GM12878 (cell line): ENCODE measurements at regions not wholly inside any gene's neighbourhood (a gene's known extent, or its start where the extent isn't known, plus 50 kb on each side); places are given as distances from the start of the nearest gene placed in this dataset.

Experiments used
- ATAC-seq: fragments of 200-7000 bp; cut with Tn5 transposase; 3 replicates; pipeline ENCODE4 v1.9.1; 2020; ENCODE audit warnings: mild to moderate bottlenecking, moderate library complexity
- BruUV-seq: library from RNA; stranded (reverse); fragments of 400-500 nt; replicated peaks from 2 replicates; lab custom pipeline; 2021; lab: Mats Ljungman, UMichigan
- CTCF ChIA-PET: fragments of 300-600 bp; sonication (Branson Sonifier 250); formaldehyde crosslinking; extraction: SDS; loops from one replicate; lab custom pipeline; 2021; ENCODE audit warnings: inconsistent platforms; lab: Yijun Ruan, JAX
- POLR2A ChIA-PET: fragments of 350-600 bp; formaldehyde crosslinking; extraction: SDS; loops from one replicate; lab custom pipeline; 2021; ENCODE audit warnings: inconsistent platforms; lab: Charles Lee
- RAD21 ChIA-PET: fragments of 300-600 bp; sonication (Branson Sonifier 250); formaldehyde crosslinking; loops from one replicate; lab custom pipeline; 2023; ENCODE audit warnings: antibody characterized with exemption; ENCODE audit not compliant: unreplicated experiment; lab: Charles Lee
- SMC1A ChIA-PET: fragments of 300-600 bp; sonication (Branson Sonifier 250); formaldehyde crosslinking; loops from one replicate; lab custom pipeline; 2023; ENCODE audit not compliant: unreplicated experiment, uncharacterized antibody; lab: Charles Lee
- DNase-seq: peaks from one replicate; pipeline ENCODE4 v3.0.0-alpha.2; 2011; ENCODE audit warnings: low read depth, low spot score
- FAIRE-seq: peaks from 3 replicates; lab custom pipeline; 2011; peaks lifted over from hg19 to GRCh38; lab: Jason Lieb, UNC
- H2AFZ ChIP-seq: 2 replicates; pipeline ENCODE4 v1.6.0; 2011; ENCODE audit warnings: low read depth, low read length, control low read depth; ENCODE audit not compliant: control insufficient read depth
- H3K27ac ChIP-seq: 2 replicates; pipeline ENCODE4 v1.5.1; 2011; ENCODE audit warnings: control low read depth; ENCODE audit not compliant: control insufficient read depth, insufficient read depth
- H3K27me3 ChIP-seq, 2 experiments: replicated peaks in 1 of 2; 2 replicates each; pipeline versions ENCODE4 v1.6.0 to v1.6.1; 2011; ENCODE audit warnings: low read length in 1 of 2; ENCODE audit not compliant: control insufficient read depth in 2 of 2, insufficient read depth in 2 of 2
- H3K36me3 ChIP-seq, 2 experiments: 2 replicates each; pipeline ENCODE4 v1.5.1; 2011; ENCODE audit warnings: low read length in 1 of 2; ENCODE audit not compliant: control insufficient read depth in 2 of 2, insufficient read depth in 2 of 2
- H3K4me1 ChIP-seq: 2 replicates; pipeline ENCODE4 v1.6.1; 2011; ENCODE audit warnings: mild to moderate bottlenecking, low read length, moderate library complexity, mixed read lengths; ENCODE audit not compliant: control insufficient read depth, insufficient read depth
- H3K4me2 ChIP-seq: 2 replicates; pipeline ENCODE4 v1.6.0; 2011; ENCODE audit warnings: control low read depth; ENCODE audit not compliant: control insufficient read depth, insufficient read depth
- H3K4me3 ChIP-seq: fragments of 200-600 bp; sonication (generic); 2 replicates; pipeline ENCODE4 v1.5.1; 2016
- H3K79me2 ChIP-seq: 2 replicates; pipeline ENCODE4 v1.6.0; 2011; ENCODE audit warnings: low read length; ENCODE audit not compliant: control insufficient read depth, insufficient read depth
- H3K9ac ChIP-seq: 2 replicates; pipeline ENCODE4 v1.8.0; 2011; ENCODE audit warnings: low read length, control low read depth, mixed read lengths; ENCODE audit not compliant: control insufficient read depth, insufficient read depth
- H3K9me3 ChIP-seq: replicated peaks from 3 replicates; pipeline ENCODE4 v1.5.1; 2011; ENCODE audit warnings: mild to moderate bottlenecking, low read length; ENCODE audit not compliant: control insufficient read depth, insufficient read depth
- H4K20me1 ChIP-seq: 2 replicates; pipeline ENCODE4 v1.6.0; 2011; ENCODE audit not compliant: control insufficient read depth, insufficient read depth
- BACH1 ChIP-seq: fragments of 450-650 bp; IDR thresholded peaks from 2 replicates; pipeline ENCODE4 v1.6.1; 2017; ENCODE audit warnings: mild to moderate bottlenecking, borderline replicate concordance
- BCL11A ChIP-seq: IDR thresholded peaks from 2 replicates; pipeline ENCODE4 v1.6.1; 2011; ENCODE audit warnings: low read depth, low read length
- BMI1 ChIP-seq: fragments of 450-650 bp; IDR thresholded peaks from 2 replicates; pipeline ENCODE4 v1.6.1; 2016; ENCODE audit warnings: mild to moderate bottlenecking, moderate library complexity, borderline replicate concordance
- CHD4 ChIP-seq: fragments of 200-600 bp; sonication (generic); IDR thresholded peaks from 2 replicates; pipeline ENCODE4 v1.6.1; 2016; ENCODE audit warnings: mild to moderate bottlenecking
- DPF2 ChIP-seq: fragments of 450-650 bp; IDR thresholded peaks from 2 replicates; pipeline ENCODE4 v1.6.1; 2017; ENCODE audit warnings: mild to moderate bottlenecking
- EP300 ChIP-seq, 2 experiments: fragments of 150-350 bp in 1 of 2; IDR thresholded peaks; 2 replicates each; pipeline ENCODE4 v1.6.1; 2011 to 2012; ENCODE audit warnings: low read depth in 2 of 2, low read length in 2 of 2, borderline replicate concordance in 1 of 2, improper control_type of control experiment in 1 of 2, inconsistent platforms in 1 of 2; ENCODE audit not compliant: control insufficient read depth in 1 of 2
- GABPA ChIP-seq: IDR thresholded peaks from 2 replicates; pipeline ENCODE4 v1.6.1; 2014; ENCODE audit warnings: antibody characterized with exemption, low read depth, mild to moderate bottlenecking, inconsistent platforms
- JUNB ChIP-seq: IDR thresholded peaks from 2 replicates; pipeline ENCODE4 v1.6.1; 2016; ENCODE audit warnings: antibody characterized with exemption, mild to moderate bottlenecking
- KDM1A ChIP-seq: fragments of 200-600 bp; sonication (generic); IDR thresholded peaks from 2 replicates; pipeline ENCODE4 v1.6.1; 2016; ENCODE audit warnings: borderline replicate concordance
- MTA2 ChIP-seq: fragments of 450-650 bp; IDR thresholded peaks from 2 replicates; pipeline ENCODE4 v1.6.1; 2016; ENCODE audit warnings: low read depth, mild to moderate bottlenecking, moderate library complexity
- RUNX3 ChIP-seq: IDR thresholded peaks from 2 replicates; pipeline ENCODE4 v1.6.1; 2012; ENCODE audit warnings: low read length, inconsistent platforms
- SIX5 ChIP-seq: IDR thresholded peaks from 2 replicates; pipeline ENCODE4 v1.6.1; 2011; ENCODE audit warnings: mild to moderate bottlenecking, low read depth, low read length, moderate library complexity; ENCODE audit not compliant: severe bottlenecking
- SRF ChIP-seq, 2 experiments: IDR thresholded peaks; 2 replicates each; pipeline ENCODE4 v1.6.1; 2011; ENCODE audit warnings: low read depth in 2 of 2, low read length in 2 of 2, mild to moderate bottlenecking in 1 of 2, moderate library complexity in 1 of 2
- TAF1 ChIP-seq: IDR thresholded peaks from 2 replicates; pipeline ENCODE4 v1.6.1; 2011; ENCODE audit warnings: mild to moderate bottlenecking, low read depth, low read length, borderline replicate concordance
- WRNIP1 ChIP-seq: IDR thresholded peaks from 2 replicates; pipeline ENCODE4 v1.6.1; 2011; ENCODE audit warnings: low read depth, low read length, improper control_type of control experiment, borderline replicate concordance
- YBX1 ChIP-seq: fragments of 450-650 bp; IDR thresholded peaks from 2 replicates; pipeline ENCODE4 v1.6.1; 2016; ENCODE audit warnings: antibody characterized with exemption
- ZNF24 ChIP-seq: fragments of 450-650 bp; IDR thresholded peaks from 2 replicates; pipeline ENCODE4 v1.6.1; 2017; ENCODE audit warnings: antibody characterized with exemption, mild to moderate bottlenecking
- WGBS: methylation state at CpG from one replicate; pipeline ENCODE4 v1.1.6; 2016; ENCODE audit warnings: low lambda C conversion rate; ENCODE audit not compliant: insufficient replicate concordance, insufficient coverage; ENCODE audit errors: missing lambda C conversion rate; 5-methylcytosine and 5-hydroxymethylcytosine counted together
- in situ Hi-C: fragments of 300-500 bp; cut with MboI; formaldehyde crosslinking; loops from 9 replicates; pipeline ENCODE4 v1.14.3; 2018; ENCODE audit warnings: mixed read lengths
- intact Hi-C: fragments of 100-400 bp; cut with micrococcal nuclease; formaldehyde crosslinking; loops from one replicate; pipeline ENCODE4 v1.14.2; 2022; ENCODE audit not compliant: unreplicated experiment
- TF ChIP-seq, protein P1 (sequence below), 3 experiments: IDR thresholded peaks in 2 of 3; conservative IDR thresholded peaks in 1 of 3; 2 replicates each; pipeline ENCODE4 v1.5.1; 2011; ENCODE audit warnings: low read depth in 3 of 3, low read length in 3 of 3, mild to moderate bottlenecking in 3 of 3, control low read depth in 2 of 3, moderate library complexity in 2 of 3, inconsistent platforms in 1 of 3, mixed read lengths in 1 of 3; ENCODE audit not compliant: control insufficient read depth in 2 of 3, insufficient read depth in 1 of 3; ENCODE audit errors: extremely low read depth in 1 of 3
- TF ChIP-seq, protein P2 (sequence below): fragments of 450-650 bp; IDR thresholded peaks from 2 replicates; pipeline ENCODE4 v1.6.1; 2017; ENCODE audit warnings: low read depth, mild to moderate bottlenecking, moderate library complexity

DNA sequence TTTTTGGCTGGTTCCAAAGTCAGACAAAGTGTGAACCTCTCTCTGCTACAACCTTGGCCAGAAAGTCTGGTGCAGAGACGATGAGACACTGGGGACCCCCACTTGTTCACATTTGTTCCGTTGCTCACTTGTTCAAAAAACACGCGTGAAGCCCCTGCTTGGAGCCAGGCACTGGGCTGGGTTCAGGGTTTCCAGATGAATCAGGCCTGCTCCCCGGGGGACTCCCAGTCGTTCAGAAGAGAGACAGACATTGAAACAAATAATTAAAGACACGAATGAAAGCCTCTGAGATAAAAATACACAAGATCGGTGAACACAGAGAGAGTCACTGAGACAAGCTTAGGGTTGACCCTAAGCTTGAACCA lies 101.5 kb upstream of the RUNX3 start:
- H2AFZ ChIP-seq: no peak overlapping the region
- peak overlapping the region; percentile 68 for H3K4me2 ChIP-seq
- SMC1A ChIA-PET: interaction anchor here (1.3 to 10.3 kb wide), 5 partner anchors 7 to 101 kb away, joined by 3 to 292 read pairs (median 110); partner anchors contain the start of gene RUNX3
- TSS peak; percentile 53 for BruUV-seq
- H3K4me1 ChIP-seq: peaks cover 93% of the 10 kb centered on the region
- peak overlapping the region; percentile 19; the same call in 1 of the 2 replicates for H3K4me3 ChIP-seq
- intact Hi-C loops: loop anchor here (5.0 to 10.0 kb wide), 3 partner anchors 116 to 284 kb away; partner anchors contain the start of gene CLIC4
- ATAC-seq: peak; percentile 31
- no peaks in the 10 kb centered on the region for H3K27me3 ChIP-seq
- no peak for DNase-seq
- under 1% methylated on average over 8 of the region's 8 CpGs for WGBS
- in situ Hi-C loops: loop anchor here (5.0 kb wide), 1 partner anchor 69 kb away; no protein-coding TSS in a partner anchor
- no peaks in the 10 kb centered on the region; the same call in 1 of the 3 replicates for H3K9me3 ChIP-seq
- no peaks in the 10 kb centered on the region for H4K20me1 ChIP-seq
- no peak for FAIRE-seq
- H3K27ac ChIP-seq: peak overlapping the region; percentile 100
- H3K9ac ChIP-seq: peak overlapping the region; percentile 91
- no peaks in the 10 kb centered on the region; a peak in 1 of 4 replicates for H3K36me3 ChIP-seq
- POLR2A ChIA-PET: interaction anchor here (0.7 to 8.2 kb wide), 11 partner anchors 8 to 108 kb away, joined by 3 to 169 read pairs (median 9); partner anchors contain the start of gene RUNX3
- H3K79me2 ChIP-seq: peaks cover 64% of the 10 kb centered on the region
- CTCF ChIA-PET: interaction anchor here (1.2 to 12.3 kb wide), 6 partner anchors 8 to 106 kb away, joined by 4 to 396 read pairs (median 48); partner anchors contain the start of gene RUNX3
- RAD21 ChIA-PET: interaction anchor here (0.6 to 8.9 kb wide), 12 partner anchors 7 to 106 kb away, joined by 3 to 214 read pairs (median 7); partner anchors contain the start of gene RUNX3
- TF ChIP-seq EP300 (IDR thresholded peaks at IDR 0.05; ENCODE audit: borderline replicate concordance in 1 of 2, control insufficient read depth in 1 of 2, low read depth in 2 of 2, low read length in 2 of 2) (peak in 1 of 2 experiments; percentile 49; a peak in 2 of 4 replicates), ZNF24 (0 out of 2 replicates have a peak, but pooled peaks have one; percentile 6), CHD4 (no peak), MTA2 (no peak; the same call in 1 of the 2 replicates), BCL11A (peak; percentile 65), TAF1 (peak; percentile 7; the same call in 1 of the 2 replicates), GABPA (no peak), BMI1 (no peak), KDM1A (no peak), DPF2 (no peak), JUNB (peak; percentile 65), BACH1 (peak; percentile 88; the same call in 1 of the 2 replicates), YBX1 (0 out of 2 replicates have a peak, but pooled peaks have one; percentile 11), RUNX3 (no peak), SIX5 (peak; percentile 5), WRNIP1 (no peak), SRF (IDR thresholded peaks at IDR 0.05; ENCODE audit: low read depth in 2 of 2, low read length in 2 of 2) (0 out of 4 replicates have a peak, but pooled peaks of 1 of the 2 experiments have one; percentile 13)
- TF ChIP-seq, protein P1, sequence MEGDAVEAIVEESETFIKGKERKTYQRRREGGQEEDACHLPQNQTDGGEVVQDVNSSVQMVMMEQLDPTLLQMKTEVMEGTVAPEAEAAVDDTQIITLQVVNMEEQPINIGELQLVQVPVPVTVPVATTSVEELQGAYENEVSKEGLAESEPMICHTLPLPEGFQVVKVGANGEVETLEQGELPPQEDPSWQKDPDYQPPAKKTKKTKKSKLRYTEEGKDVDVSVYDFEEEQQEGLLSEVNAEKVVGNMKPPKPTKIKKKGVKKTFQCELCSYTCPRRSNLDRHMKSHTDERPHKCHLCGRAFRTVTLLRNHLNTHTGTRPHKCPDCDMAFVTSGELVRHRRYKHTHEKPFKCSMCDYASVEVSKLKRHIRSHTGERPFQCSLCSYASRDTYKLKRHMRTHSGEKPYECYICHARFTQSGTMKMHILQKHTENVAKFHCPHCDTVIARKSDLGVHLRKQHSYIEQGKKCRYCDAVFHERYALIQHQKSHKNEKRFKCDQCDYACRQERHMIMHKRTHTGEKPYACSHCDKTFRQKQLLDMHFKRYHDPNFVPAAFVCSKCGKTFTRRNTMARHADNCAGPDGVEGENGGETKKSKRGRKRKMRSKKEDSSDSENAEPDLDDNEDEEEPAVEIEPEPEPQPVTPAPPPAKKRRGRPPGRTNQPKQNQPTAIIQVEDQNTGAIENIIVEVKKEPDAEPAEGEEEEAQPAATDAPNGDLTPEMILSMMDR (IDR thresholded peaks at IDR 0.05 in 2 of 3, conservative IDR thresholded peaks at IDR 0.05 in 1 of 3; ENCODE audit: control insufficient read depth in 2 of 3, extremely low read depth in 1 of 3, insufficient read depth in 1 of 3, low read depth in 3 of 3, low read length in 3 of 3): no peak
- TF ChIP-seq, protein P2, sequence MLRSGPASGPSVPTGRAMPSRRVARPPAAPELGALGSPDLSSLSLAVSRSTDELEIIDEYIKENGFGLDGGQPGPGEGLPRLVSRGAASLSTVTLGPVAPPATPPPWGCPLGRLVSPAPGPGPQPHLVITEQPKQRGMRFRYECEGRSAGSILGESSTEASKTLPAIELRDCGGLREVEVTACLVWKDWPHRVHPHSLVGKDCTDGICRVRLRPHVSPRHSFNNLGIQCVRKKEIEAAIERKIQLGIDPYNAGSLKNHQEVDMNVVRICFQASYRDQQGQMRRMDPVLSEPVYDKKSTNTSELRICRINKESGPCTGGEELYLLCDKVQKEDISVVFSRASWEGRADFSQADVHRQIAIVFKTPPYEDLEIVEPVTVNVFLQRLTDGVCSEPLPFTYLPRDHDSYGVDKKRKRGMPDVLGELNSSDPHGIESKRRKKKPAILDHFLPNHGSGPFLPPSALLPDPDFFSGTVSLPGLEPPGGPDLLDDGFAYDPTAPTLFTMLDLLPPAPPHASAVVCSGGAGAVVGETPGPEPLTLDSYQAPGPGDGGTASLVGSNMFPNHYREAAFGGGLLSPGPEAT: no peak
